ENCODE measurements at regions not wholly inside any gene's neighbourhood (a gene's known extent, or its start where the extent isn't known, plus 50 kb on each side); places are given as distances from the start of the nearest gene placed in this dataset.

DNA sequence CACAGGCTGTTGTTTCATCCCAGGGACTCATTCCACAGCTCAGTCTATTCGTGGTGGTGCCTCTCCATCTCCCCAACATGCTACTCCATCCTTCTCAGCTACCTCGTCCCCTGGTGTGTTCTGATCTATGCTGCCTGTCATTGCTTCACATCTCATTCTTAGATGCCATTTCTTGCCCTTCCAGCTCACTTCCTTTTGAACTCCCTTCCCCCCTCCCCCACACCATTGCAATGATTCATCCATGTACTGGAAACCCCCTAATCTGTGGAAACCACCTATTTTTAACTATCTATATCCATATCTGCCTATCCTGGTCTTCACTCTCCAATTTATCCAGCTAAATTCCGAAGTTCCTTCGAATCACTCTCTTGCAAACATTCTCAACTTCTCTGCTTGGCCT lies 65.7 kb upstream of the PARD3B start:
- H3K27me3 Mint-ChIP-seq = peaks cover 3% of the 10 kb centered on the region
- ATAC-seq (replicated peaks) = peak; percentile 38
- H3K4me3 Mint-ChIP-seq = no peak overlapping the region
- H3K27ac Mint-ChIP-seq = no peak overlapping the region
- H3K36me3 Mint-ChIP-seq (ENCODE audit: low read depth) = no peaks in the 10 kb centered on the region
- H3K4me1 Mint-ChIP-seq = no peaks in the 10 kb centered on the region
- H3K9me3 Mint-ChIP-seq = no peaks in the 10 kb centered on the region

DNA sequence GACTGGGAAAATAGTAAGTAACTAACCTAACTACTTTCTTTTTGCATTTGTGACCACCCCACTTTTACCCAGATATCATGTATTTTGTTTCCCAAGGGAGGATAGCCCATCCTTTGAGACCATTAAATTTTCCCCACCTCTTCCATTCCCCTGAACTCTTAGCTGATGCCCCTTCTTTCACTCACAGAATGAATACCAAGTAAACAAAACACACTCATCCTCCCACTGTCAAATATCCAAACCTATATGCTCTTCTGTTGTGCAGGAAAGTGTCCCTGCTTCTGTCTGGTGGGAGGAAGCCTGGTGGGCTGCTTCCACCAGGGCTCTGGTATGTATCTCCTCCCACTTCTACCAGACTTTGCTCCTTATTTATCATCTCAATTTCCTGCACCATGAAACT lies 64.6 kb upstream of the PARD3B start:
- no peaks in the 10 kb centered on the region for H3K36me3 Mint-ChIP-seq (ENCODE audit: low read depth)
- H3K27me3 Mint-ChIP-seq = no peaks in the 10 kb centered on the region
- H3K4me1 Mint-ChIP-seq = no peaks in the 10 kb centered on the region
- no peak for ATAC-seq (replicated peaks)
- no peak overlapping the region for H3K4me3 Mint-ChIP-seq
- H3K27ac Mint-ChIP-seq = no peak overlapping the region
- no peaks in the 10 kb centered on the region for H3K9me3 Mint-ChIP-seq

DNA sequence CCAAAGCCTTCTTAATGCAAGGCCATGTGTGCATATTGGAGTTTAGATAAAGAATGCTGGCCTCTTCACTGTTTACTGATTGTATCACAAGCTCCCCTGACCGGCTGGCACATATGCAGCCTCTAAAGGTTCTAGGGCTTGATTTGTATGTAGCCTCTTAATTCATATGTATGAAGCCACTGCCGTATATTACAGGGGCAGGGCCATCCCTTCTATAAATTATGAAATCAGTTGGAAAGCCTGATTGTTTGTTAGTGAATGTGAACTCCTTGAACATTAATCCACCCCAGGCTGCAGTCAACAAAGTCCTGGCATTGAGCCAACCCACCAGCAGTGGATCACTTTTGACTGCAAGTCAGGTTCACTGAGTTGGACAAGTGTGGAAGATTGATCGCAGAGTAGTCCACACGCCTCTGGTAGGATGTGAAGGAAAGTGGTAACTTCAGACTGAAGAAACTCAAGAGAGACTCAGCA lies 61.6 kb upstream of the PARD3B start:
- no peak for ATAC-seq (replicated peaks)
- Mint-ChIP-seq H3K27me3 (peaks cover 13% of the 10 kb centered on the region), H3K4me3 (no peak overlapping the region), H3K27ac (no peak overlapping the region), H3K9me3 (no peaks in the 10 kb centered on the region), H3K4me1 (no peaks in the 10 kb centered on the region), H3K36me3 (ENCODE audit: low read depth) (no peaks in the 10 kb centered on the region)

DNA sequence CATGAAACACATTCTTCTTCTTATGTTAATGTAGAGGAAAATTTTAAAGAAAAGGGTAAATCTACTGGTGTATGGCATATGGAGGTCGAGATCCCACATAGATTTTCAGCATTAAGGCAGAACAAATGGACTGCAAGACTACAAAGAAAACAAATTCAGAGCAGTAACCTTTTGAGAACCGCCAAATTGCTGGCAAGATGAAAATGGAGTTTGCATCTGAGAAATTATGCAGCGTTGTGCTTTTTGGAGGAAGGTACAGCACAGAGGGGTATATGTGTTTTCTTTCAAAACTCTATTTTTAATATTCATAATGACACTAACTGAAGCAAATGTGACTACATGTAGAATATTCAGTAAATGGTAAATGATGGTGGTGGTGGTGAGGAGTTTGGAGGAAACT lies 59.0 kb upstream of the PARD3B start:
- Mint-ChIP-seq H3K4me1 (no peaks in the 10 kb centered on the region), H3K4me3 (no peak overlapping the region), H3K27ac (no peak overlapping the region), H3K27me3 (peaks cover 16% of the 10 kb centered on the region), H3K9me3 (no peaks in the 10 kb centered on the region), H3K36me3 (ENCODE audit: low read depth) (no peaks in the 10 kb centered on the region)
- no peak for ATAC-seq (replicated peaks)

DNA sequence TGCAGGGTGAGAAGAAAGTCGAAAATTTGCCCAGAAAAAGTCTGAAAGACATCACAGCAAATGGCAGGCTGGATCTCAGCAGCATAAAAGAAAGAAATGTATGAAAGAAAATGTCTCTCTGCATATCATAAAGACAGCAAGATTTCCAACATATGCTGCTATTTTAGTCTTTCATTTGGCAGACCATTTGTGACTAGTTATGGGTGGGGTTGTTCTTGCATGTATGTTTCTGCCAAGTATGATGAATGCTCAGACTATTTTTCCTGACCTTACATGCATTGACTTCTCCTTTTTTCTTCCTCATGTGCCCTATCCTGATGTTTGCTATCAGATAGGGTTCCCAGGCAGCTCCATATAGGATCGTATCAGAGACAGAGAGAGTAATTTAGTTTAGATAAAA lies 58.5 kb upstream of the PARD3B start:
- Mint-ChIP-seq H3K27ac (no peak overlapping the region), H3K4me1 (no peaks in the 10 kb centered on the region), H3K36me3 (ENCODE audit: low read depth) (no peaks in the 10 kb centered on the region), H3K9me3 (no peaks in the 10 kb centered on the region), H3K27me3 (peaks cover 16% of the 10 kb centered on the region), H3K4me3 (no peak overlapping the region)
- no peak for ATAC-seq (replicated peaks)

DNA sequence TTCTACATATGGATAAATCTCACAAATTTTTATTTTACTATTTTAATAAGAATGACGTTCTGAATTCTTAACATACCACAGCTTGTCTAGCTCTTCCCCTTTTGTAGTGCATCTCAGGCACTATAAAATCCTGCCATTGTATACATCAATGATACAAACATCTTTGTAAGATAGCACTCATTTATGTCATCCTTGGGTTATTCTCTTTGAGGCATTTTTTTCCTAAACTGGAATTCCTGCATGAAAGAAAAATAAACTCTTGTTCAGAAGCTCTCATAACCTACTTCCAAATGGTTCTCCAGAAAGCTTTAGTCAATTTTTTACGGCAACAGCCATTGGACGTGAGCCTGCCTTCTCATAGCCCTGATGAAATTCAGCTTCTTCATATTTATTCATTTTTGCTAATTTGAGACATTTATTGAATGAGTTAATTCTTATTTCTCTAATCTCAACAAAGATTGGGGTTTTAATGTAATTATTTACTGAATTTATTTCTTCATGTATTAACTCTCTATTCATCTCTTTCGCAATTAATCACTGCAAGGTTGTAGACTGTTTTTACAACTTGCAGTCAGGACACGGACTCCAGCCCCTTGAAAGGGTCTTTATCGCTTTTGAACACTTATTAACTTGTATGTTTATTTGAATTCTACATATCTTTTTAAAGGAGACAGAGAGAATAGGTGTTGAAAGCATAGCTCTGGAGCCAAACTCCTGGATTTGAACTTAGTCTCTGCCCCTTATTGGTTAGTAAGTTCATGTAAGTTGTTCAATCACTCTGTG lies 57.6 kb upstream of the PARD3B start:
- Mint-ChIP-seq H3K27ac (no peak overlapping the region), H3K36me3 (ENCODE audit: low read depth) (no peaks in the 10 kb centered on the region), H3K4me1 (no peaks in the 10 kb centered on the region), H3K9me3 (no peaks in the 10 kb centered on the region), H3K27me3 (peaks cover 16% of the 10 kb centered on the region), H3K4me3 (no peak overlapping the region)
- ATAC-seq (replicated peaks) = no peak

DNA sequence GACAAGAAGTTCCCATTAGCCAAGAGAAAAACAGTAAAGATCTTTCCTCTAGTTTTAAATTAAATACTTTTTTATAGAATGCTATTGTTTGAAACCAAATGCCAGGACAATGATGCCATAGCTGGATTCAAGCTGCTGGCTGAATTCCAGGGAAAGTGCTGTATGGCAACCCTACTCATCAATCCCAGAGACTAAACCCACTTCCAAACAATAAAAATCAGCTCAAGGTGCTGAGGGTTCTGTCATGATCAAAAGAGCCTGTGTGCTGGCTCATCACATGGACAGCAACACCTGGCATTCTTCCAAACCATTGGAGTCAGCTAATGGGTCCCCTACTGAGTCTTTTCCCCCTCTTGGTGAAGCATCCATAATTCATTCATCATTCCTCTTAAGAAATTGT lies 53.7 kb upstream of the PARD3B start:
- Mint-ChIP-seq H3K36me3 (ENCODE audit: low read depth) (no peaks in the 10 kb centered on the region), H3K4me1 (no peaks in the 10 kb centered on the region), H3K9me3 (no peaks in the 10 kb centered on the region), H3K27ac (no peak overlapping the region), H3K27me3 (peaks cover 13% of the 10 kb centered on the region), H3K4me3 (no peak overlapping the region)
- ATAC-seq (replicated peaks) = no peak

DNA sequence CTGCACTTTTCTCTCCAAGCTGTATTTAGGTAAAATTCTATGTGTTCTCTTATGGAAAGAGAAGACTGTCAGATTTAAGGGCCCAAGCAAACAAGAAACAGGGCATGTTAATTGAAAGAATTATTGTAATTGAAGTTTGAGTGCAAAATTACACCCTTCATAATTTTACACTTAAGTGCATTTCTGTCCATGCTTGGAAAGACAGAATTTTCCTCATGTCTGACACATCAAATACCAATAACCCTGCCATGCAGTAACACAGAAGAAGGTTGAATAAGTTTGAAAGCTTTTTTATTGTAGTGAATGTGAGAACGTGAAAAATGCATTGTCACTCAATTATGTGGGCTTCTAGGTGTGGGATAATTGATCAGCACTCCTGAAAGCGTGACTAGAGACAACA lies 52.9 kb upstream of the PARD3B start:
- Mint-ChIP-seq H3K9me3 (no peaks in the 10 kb centered on the region), H3K36me3 (ENCODE audit: low read depth) (no peaks in the 10 kb centered on the region), H3K27me3 (peaks cover 15% of the 10 kb centered on the region), H3K27ac (no peak overlapping the region), H3K4me1 (no peaks in the 10 kb centered on the region), H3K4me3 (no peak overlapping the region)
- no peak for ATAC-seq (replicated peaks)

DNA sequence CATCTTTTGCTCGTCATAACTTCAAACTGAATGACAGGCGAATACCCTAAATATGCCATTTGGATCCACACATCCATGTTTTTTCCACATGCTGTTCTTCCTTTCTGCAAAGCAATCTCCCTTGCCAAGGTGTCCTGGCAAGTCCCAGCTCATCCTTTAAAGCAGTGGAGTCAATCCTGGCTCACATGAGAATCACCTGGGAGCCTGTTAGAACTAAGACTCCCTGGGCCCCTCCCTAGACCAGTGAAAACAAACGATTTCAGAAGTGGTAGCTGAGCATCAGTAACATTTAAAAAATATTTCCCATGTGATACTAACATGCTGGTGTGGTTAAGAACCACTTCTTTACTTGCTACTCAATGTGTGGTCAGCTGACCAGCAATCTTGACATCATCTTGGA lies 50.6 kb upstream of the PARD3B start:
- H3K4me1 Mint-ChIP-seq = no peaks in the 10 kb centered on the region
- H3K27me3 Mint-ChIP-seq = peaks cover 12% of the 10 kb centered on the region
- ATAC-seq (replicated peaks) = no peak
- H3K27ac Mint-ChIP-seq = no peak overlapping the region
- H3K36me3 Mint-ChIP-seq (ENCODE audit: low read depth) = no peaks in the 10 kb centered on the region
- H3K9me3 Mint-ChIP-seq = no peaks in the 10 kb centered on the region
- no peak overlapping the region for H3K4me3 Mint-ChIP-seq

DNA sequence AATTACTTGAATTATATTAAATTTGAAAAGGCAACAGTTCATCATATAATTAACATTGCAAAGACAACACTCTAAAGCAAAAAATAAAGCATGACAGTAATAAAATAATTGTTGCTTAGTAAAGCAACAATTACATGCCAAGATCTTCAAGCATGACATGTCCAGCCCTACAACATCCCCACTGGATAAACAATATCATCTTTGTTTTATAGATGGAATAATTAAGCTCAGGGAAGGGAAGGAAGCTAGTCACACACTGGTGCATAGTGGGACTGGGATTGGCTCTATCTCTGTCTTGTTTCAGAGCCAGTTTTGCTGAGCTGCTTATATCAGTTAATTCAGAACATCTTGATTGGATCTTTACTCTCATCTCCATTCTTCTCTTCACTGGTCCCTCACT lies 49.9 kb upstream of the PARD3B start:
- no peaks in the 10 kb centered on the region for H3K36me3 Mint-ChIP-seq (ENCODE audit: low read depth)
- H3K4me1 Mint-ChIP-seq = no peaks in the 10 kb centered on the region
- H3K27me3 Mint-ChIP-seq = peaks cover 8% of the 10 kb centered on the region
- no peak overlapping the region for H3K27ac Mint-ChIP-seq
- H3K4me3 Mint-ChIP-seq = no peak overlapping the region
- no peaks in the 10 kb centered on the region for H3K9me3 Mint-ChIP-seq
- no peak for ATAC-seq (replicated peaks)

All from activated T-helper 17 cell treated with anti-CD3 and anti-CD28 coated beads, Interleukin-2, amount 50 U/mL, for 72 hours (primary cell).